Suprapubic skin (tissue), 4 donors: ENCODE measurements at regions not wholly inside any gene's neighbourhood (a gene's known extent, or its start where the extent isn't known, plus 50 kb on each side); places are given as distances from the start of the nearest gene placed in this dataset.

Experiments used
- DNase-seq, 2 donors: peaks; one replicate each; pipeline ENCODE4 v3.0.0-alpha.2; 2019; ENCODE audit warnings: low spot score in 2 of 2
- H3K27ac ChIP-seq: fragments of 200-600 bp; sonication (generic); one replicate; pipeline ENCODE4 v1.5.1; 2019
- H3K27me3 ChIP-seq: fragments of 200-600 bp; sonication (generic); one replicate; pipeline ENCODE4 v1.5.1; 2019
- H3K36me3 ChIP-seq: fragments of 200-600 bp; sonication (generic); one replicate; pipeline ENCODE4 v1.5.1; 2019
- H3K4me1 ChIP-seq: fragments of 200-600 bp; sonication (generic); one replicate; pipeline ENCODE4 v1.5.1; 2019
- H3K4me3 ChIP-seq: fragments of 200-600 bp; sonication (generic); one replicate; pipeline ENCODE4 v1.5.1; 2019; ENCODE audit warnings: mild to moderate bottlenecking
- H3K9me3 ChIP-seq: fragments of 200-600 bp; sonication (generic); one replicate; pipeline ENCODE4 v1.5.1; 2019
- CTCF ChIP-seq, 2 donors: fragments of 200-600 bp in 1 of 2; fragments of 450-650 bp in 1 of 2; sonication (generic) in 1 of 2; IDR thresholded peaks; one replicate each; pipeline ENCODE4 v1.5.1; 2016 to 2019; ENCODE audit warnings: antibody characterized with exemption in 2 of 2, mild to moderate bottlenecking in 1 of 2, moderate library complexity in 1 of 2
- EP300 ChIP-seq: sonication (generic); formaldehyde crosslinking; IDR thresholded peaks from one replicate; pipeline ENCODE4 v1.6.1; 2017; ENCODE audit warnings: antibody characterized with exemption
- POLR2A ChIP-seq, 2 donors: fragments of 450-650 bp; IDR thresholded peaks; one replicate each; pipeline ENCODE4 v1.6.1; 2017; ENCODE audit warnings: antibody characterized with exemption in 2 of 2, mild to moderate bottlenecking in 2 of 2, moderate library complexity in 2 of 2
- POLR2AphosphoS5 ChIP-seq, 3 donors: sonication (generic); formaldehyde crosslinking; IDR thresholded peaks; one replicate each; pipeline ENCODE4 v1.6.1; 2017; ENCODE audit warnings: antibody characterized with exemption in 3 of 3
- WGBS: methylation state at CpG from one replicate; pipeline ENCODE4 v1.1.5; 2018; 5-methylcytosine and 5-hydroxymethylcytosine counted together

DNA sequence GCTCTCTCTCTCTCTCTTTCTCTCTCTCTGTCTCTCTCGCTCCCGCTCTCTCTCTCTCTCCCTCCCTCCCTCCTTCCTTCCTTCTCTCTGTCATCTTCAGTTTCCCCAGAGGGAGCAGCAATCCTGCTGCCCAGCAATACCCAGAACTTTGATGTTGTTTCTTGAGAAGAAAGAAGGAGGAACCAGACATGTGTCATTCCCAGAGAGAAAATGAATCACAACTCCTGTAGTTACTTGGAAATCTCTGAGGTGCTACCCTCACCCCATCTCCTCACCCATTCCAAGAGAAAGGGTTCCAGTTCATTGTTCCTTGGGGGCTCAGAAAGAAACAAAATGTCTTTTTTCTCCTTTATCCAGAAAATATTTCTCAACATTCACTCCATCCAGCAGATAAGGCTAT lies 449.1 kb downstream of the TNS1 start:
- H3K27me3 ChIP-seq, result no peaks in the 10 kb centered on the region
- TF ChIP-seq POLR2A (IDR thresholded peaks at IDR 0.05) (no peak), CTCF (IDR thresholded peaks at IDR 0.05) (no peak), POLR2AphosphoS5 (IDR thresholded peaks at IDR 0.05) (no peak), EP300 (no peak)
- H3K27ac ChIP-seq, result no peak overlapping the region
- no peaks in the 10 kb centered on the region for H3K9me3 ChIP-seq
- DNase-seq, result no peak
- WGBS, result 77% methylated on average over 2 of the region's 2 CpGs
- H3K4me1 ChIP-seq, result peaks cover 16% of the 10 kb centered on the region
- H3K4me3 ChIP-seq, result no peak overlapping the region
- H3K36me3 ChIP-seq, result no peaks in the 10 kb centered on the region

DNA sequence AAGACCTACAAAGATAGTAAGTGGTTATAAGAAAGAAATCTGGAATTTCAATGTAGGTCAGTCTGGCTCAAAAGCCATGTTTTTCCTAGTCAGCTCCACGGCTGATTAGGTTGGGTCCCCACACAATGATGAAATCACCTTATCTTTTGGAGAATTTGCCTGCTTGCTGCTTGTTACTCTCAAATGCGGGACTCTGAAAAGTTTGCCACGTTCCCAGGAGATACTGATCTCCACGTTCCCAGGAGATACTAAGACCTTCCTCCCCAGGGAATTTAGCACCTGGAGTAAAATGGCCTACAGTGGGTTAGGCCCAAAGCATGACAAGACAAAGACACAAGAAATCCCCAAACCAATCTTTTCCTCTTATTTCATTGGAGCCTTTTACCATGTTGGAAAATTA lies 449.6 kb downstream of the TNS1 start:
- no peaks in the 10 kb centered on the region for H3K27me3 ChIP-seq
- TF ChIP-seq POLR2AphosphoS5 (IDR thresholded peaks at IDR 0.05), result no peak
- no peak for TF ChIP-seq EP300
- TF ChIP-seq POLR2A (IDR thresholded peaks at IDR 0.05), result no peak
- no peak for TF ChIP-seq CTCF (IDR thresholded peaks at IDR 0.05)
- H3K4me3 ChIP-seq, result no peak overlapping the region
- no peak for DNase-seq
- H3K9me3 ChIP-seq, result no peaks in the 10 kb centered on the region
- H3K36me3 ChIP-seq, result no peaks in the 10 kb centered on the region
- H3K27ac ChIP-seq, result no peak overlapping the region
- peaks cover 16% of the 10 kb centered on the region for H3K4me1 ChIP-seq
- 72% methylated on average over 4 of the region's 4 CpGs for WGBS

DNA sequence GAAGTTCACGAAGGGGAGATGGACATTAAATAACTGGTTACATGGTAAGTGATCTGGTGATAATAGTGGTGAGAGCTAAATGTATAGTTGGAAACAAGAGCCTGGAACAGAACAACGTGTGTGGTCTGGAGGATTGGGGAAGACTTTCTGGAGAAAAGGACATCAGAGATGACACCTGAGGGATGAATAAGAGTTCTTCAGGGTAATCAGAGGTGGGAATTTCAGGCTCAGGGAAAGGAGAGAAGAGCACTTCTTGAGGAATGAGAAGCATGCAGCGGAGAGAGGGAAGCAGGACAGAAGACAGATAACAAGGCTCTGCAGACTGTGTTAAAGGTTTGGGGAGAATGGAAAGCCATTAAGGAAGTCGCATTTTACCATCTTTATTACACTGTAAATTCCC lies 450.7 kb downstream of the TNS1 start:
- Histone ChIP-seq H3K27ac (no peak overlapping the region), H3K9me3 (no peaks in the 10 kb centered on the region), H3K4me1 (peaks cover 16% of the 10 kb centered on the region), H3K4me3 (no peak overlapping the region), H3K27me3 (no peaks in the 10 kb centered on the region), H3K36me3 (no peaks in the 10 kb centered on the region)
- no peak for TF ChIP-seq EP300
- TF ChIP-seq CTCF (IDR thresholded peaks at IDR 0.05), result no peak
- no peak for TF ChIP-seq POLR2AphosphoS5 (IDR thresholded peaks at IDR 0.05)
- no peak for TF ChIP-seq POLR2A (IDR thresholded peaks at IDR 0.05)
- no peak for DNase-seq
- 90% methylated on average over 4 of the region's 4 CpGs for WGBS

DNA sequence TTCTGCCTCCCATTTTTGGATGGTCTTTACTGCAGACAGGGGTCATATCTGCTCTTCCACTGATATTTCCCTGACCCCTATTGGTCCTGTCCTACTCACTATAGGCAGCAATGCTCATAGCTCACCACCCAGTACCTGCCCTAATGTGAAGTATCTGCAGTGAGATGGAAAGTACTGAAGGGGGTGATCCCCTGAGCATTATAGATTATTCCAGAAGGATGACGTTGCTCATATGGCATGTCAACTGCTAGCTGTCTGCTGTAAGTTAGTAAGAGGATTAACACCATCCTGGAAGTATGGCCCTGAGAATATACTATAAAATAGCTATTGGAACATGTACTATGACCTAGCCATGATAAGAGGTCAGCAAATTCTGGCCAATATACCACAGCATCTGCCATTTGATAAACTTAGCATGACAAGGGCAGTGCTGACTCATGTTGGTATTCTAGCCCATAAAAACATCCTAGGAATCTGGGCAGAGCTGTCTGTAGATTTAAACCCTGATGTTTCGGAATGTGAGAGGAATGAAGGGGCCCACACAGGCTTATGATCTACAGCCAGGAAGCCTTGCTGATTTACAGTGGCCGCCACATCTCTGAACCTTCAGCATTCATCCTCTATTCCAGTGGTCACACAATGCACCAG lies 451.4 kb downstream of the TNS1 start:
- TF ChIP-seq EP300, result no peak
- Histone ChIP-seq H3K27me3 (no peaks in the 10 kb centered on the region), H3K27ac (no peak overlapping the region), H3K4me3 (no peak overlapping the region), H3K36me3 (no peaks in the 10 kb centered on the region), H3K9me3 (no peaks in the 10 kb centered on the region), H3K4me1 (peaks cover 16% of the 10 kb centered on the region)
- WGBS, result 58% methylated on average over 3 of the region's 3 CpGs
- DNase-seq, result no peak

DNA sequence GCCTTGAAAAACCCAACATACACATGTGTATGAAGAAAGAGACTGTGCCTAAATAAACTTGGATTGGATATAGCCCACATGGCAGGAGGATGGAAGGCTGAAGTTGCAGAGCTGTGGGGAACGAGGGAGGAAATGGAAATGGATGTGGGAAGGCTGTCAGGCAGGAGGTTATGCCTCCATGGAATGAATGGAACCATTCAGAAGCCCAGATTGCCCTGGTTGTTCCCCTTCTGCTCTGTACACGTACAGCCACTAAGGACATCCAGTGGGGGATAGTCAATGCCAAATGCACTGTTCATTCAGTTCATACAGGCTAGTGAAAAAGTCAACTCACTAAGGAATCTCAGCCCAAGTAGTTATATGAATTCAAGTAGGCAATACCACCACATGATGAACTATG lies 463.7 kb downstream of the TNS1 start:
- Histone ChIP-seq H3K27ac (no peak overlapping the region), H3K36me3 (no peaks in the 10 kb centered on the region), H3K27me3 (no peaks in the 10 kb centered on the region), H3K4me1 (no peaks in the 10 kb centered on the region), H3K4me3 (no peak overlapping the region), H3K9me3 (no peaks in the 10 kb centered on the region)
- WGBS, result 74% methylated on average over 2 of the region's 2 CpGs
- no peak for DNase-seq
- no peak for TF ChIP-seq EP300
- TF ChIP-seq POLR2A (IDR thresholded peaks at IDR 0.05), result no peak

- H3K4me3 ChIP-seq, result no peak overlapping the region
- no peak for TF ChIP-seq POLR2A (IDR thresholded peaks at IDR 0.05)
- TF ChIP-seq POLR2AphosphoS5 (IDR thresholded peaks at IDR 0.05), result no peak
- TF ChIP-seq EP300, result no peak
- no peak for TF ChIP-seq CTCF (IDR thresholded peaks at IDR 0.05)
- 86% methylated on average over 2 of the region's 2 CpGs for WGBS
- H3K4me1 ChIP-seq, result no peaks in the 10 kb centered on the region
- no peak for DNase-seq
- no peaks in the 10 kb centered on the region for H3K9me3 ChIP-seq
- no peak overlapping the region for H3K27ac ChIP-seq
- H3K36me3 ChIP-seq, result no peaks in the 10 kb centered on the region
- no peaks in the 10 kb centered on the region for H3K27me3 ChIP-seq
These were observed 464.1 kb downstream of the TNS1 start for GRCh38 chr2:217538719-217539118.
